ENCODE measurements at regions not wholly inside any gene's neighbourhood (a gene's known extent, or its start where the extent isn't known, plus 50 kb on each side); places are given as distances from the start of the nearest gene placed in this dataset.

- Histone ChIP-seq H3K27ac (ENCODE audit: low read length in 2 of 2) (no peak overlapping the region), H3K27me3 (replicated peaks in 1 of 4; ENCODE audit: control extremely low read depth in 1 of 4, control insufficient read depth in 3 of 4, insufficient read depth in 4 of 4, low read length in 3 of 4) (no peaks in the 10 kb centered on the region), H4K20me1 (ENCODE audit: control insufficient read depth, insufficient read depth, low read length, poor library complexity, severe bottlenecking) (no peaks in the 10 kb centered on the region), H3K4me3 (ENCODE audit: control extremely low read depth in 1 of 5, extremely low read depth in 1 of 5, insufficient read depth in 1 of 5, low read depth in 2 of 5, low read length in 4 of 5) (no peak overlapping the region), H3K9me3 (ENCODE audit: control extremely low read depth in 1 of 3, control insufficient read depth in 2 of 3, insufficient read depth in 1 of 3, low read length in 2 of 3) (no peaks in the 10 kb centered on the region), H3K79me2 (ENCODE audit: control insufficient read depth, insufficient read depth, low read length) (no peaks in the 10 kb centered on the region), H2AFZ (ENCODE audit: insufficient read depth, low read depth, low read length, poor library complexity, severe bottlenecking) (no peak overlapping the region), H3K4me2 (replicated peaks; ENCODE audit: low read depth, low read length, poor library complexity, severe bottlenecking) (no peak overlapping the region), H3K9ac (ENCODE audit: low read length) (no peak overlapping the region), H3K36me3 (replicated peaks in 1 of 2; ENCODE audit: control extremely low read depth in 1 of 2, control insufficient read depth in 1 of 2, extremely low read depth in 1 of 2, insufficient read depth in 2 of 2, low read length in 1 of 2) (no peaks in the 10 kb centered on the region), H3K4me1 (ENCODE audit: control insufficient read depth in 2 of 2, insufficient read depth in 2 of 2, low read length in 2 of 2) (no peaks in the 10 kb centered on the region)
- Mint-ChIP-seq H3K9me3 (ENCODE audit: insufficient read depth) (no peaks in the 10 kb centered on the region), H3K27ac (no peak overlapping the region), H3K27me3 (peaks cover 4% of the 10 kb centered on the region), H3K4me3 (no peak overlapping the region), H3K4me1 (no peaks in the 10 kb centered on the region)
- ChIA-PET CTCF (no interaction called here), POLR2A (no interaction called here)
- TF ChIP-seq EZH2 (IDR thresholded peaks at IDR 0.05; ENCODE audit: borderline replicate concordance, insufficient read depth, low read depth, low read length, poor library complexity, severe bottlenecking), result no peak
- no peak for TF ChIP-seq CTCF (IDR thresholded peaks at IDR 0.05)
- intact Hi-C loops (cut with micrococcal nuclease), result no loop called here
- no peak for DNase-seq
- ATAC-seq (ENCODE audit: low read depth), result no peak
- no CpG with 5 or more reads among the region's 1 CpG for WGBS (ENCODE audit: insufficient coverage)
Observed at GRCh38 chr5:102649731-102650130, 105.4 kb upstream of the PAM start.

DNA sequence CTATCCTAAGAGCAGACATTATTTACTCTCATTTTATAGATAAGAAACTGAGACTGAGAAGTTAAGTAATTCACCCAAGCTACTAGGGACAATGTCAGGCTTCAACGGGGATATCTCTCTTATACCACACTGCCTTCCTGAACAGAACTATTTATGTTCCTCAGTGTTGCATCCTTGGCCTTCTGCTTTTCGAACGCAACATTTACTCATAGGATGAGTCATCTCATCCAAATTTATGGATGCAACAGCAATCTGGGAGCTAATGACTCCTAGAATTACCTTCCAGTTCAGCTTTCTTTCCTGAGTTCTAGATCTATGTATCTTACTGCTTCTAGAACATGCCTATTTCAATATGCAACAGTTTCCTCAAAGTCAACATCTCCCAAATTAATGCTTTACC lies 103.6 kb upstream of the PAM start:
- no peaks in the 10 kb centered on the region for H3K4me1 Mint-ChIP-seq
- no peaks in the 10 kb centered on the region for H3K9me3 Mint-ChIP-seq (ENCODE audit: insufficient read depth)
- CTCF ChIA-PET, result no interaction called here
- no peaks in the 10 kb centered on the region for H4K20me1 ChIP-seq (ENCODE audit: control insufficient read depth, insufficient read depth, low read length, poor library complexity, severe bottlenecking)
- no peaks in the 10 kb centered on the region for H3K4me1 ChIP-seq (ENCODE audit: control insufficient read depth in 2 of 2, insufficient read depth in 2 of 2, low read length in 2 of 2)
- DNase-seq (no peak), ATAC-seq (ENCODE audit: low read depth) (no peak)
- WGBS (ENCODE audit: insufficient coverage), result 98% methylated on average over 3 of the region's 3 CpGs
- H3K27me3 Mint-ChIP-seq, result peaks cover 4% of the 10 kb centered on the region
- no peak overlapping the region for H3K9ac ChIP-seq (ENCODE audit: low read length)
- H3K27ac ChIP-seq (ENCODE audit: low read length in 2 of 2), result no peak overlapping the region
- intact Hi-C loops (cut with micrococcal nuclease), result no loop called here
- H3K4me3 Mint-ChIP-seq, result no peak overlapping the region
- H3K27ac Mint-ChIP-seq, result no peak overlapping the region
- no peak overlapping the region for H2AFZ ChIP-seq (ENCODE audit: insufficient read depth, low read depth, low read length, poor library complexity, severe bottlenecking)
- H3K79me2 ChIP-seq (ENCODE audit: control insufficient read depth, insufficient read depth, low read length), result no peaks in the 10 kb centered on the region
- no peaks in the 10 kb centered on the region for H3K9me3 ChIP-seq (ENCODE audit: control extremely low read depth in 1 of 3, control insufficient read depth in 2 of 3, insufficient read depth in 1 of 3, low read length in 2 of 3)
- no peak for TF ChIP-seq EZH2 (IDR thresholded peaks at IDR 0.05; ENCODE audit: borderline replicate concordance, insufficient read depth, low read depth, low read length, poor library complexity, severe bottlenecking)
- no peak for TF ChIP-seq CTCF (IDR thresholded peaks at IDR 0.05)
- H3K4me3 ChIP-seq (ENCODE audit: control extremely low read depth in 1 of 5, extremely low read depth in 1 of 5, insufficient read depth in 1 of 5, low read depth in 2 of 5, low read length in 4 of 5), result no peak overlapping the region
- H3K36me3 ChIP-seq (replicated peaks in 1 of 2; ENCODE audit: control extremely low read depth in 1 of 2, control insufficient read depth in 1 of 2, extremely low read depth in 1 of 2, insufficient read depth in 2 of 2, low read length in 1 of 2), result no peaks in the 10 kb centered on the region
- H3K27me3 ChIP-seq (replicated peaks in 1 of 4; ENCODE audit: control extremely low read depth in 1 of 4, control insufficient read depth in 3 of 4, insufficient read depth in 4 of 4, low read length in 3 of 4), result no peaks in the 10 kb centered on the region
- no peak overlapping the region for H3K4me2 ChIP-seq (replicated peaks; ENCODE audit: low read depth, low read length, poor library complexity, severe bottlenecking)
- POLR2A ChIA-PET, result no interaction called here

Measured in B cell (primary cell).